Esophagus muscularis mucosa (tissue), 4 donors: ENCODE measurements at regions not wholly inside any gene's neighbourhood (a gene's known extent, or its start where the extent isn't known, plus 50 kb on each side); places are given as distances from the start of the nearest gene placed in this dataset.
"Not testable (repeated sequence)": the region's sequence is repeated elsewhere in the genome, so short reads cannot be mapped to it uniquely, and the experiment has no call there.

ENCODE experiments used
- DNase-seq: peaks from one replicate; pipeline ENCODE4 v3.0.0-alpha.2; 2017; ENCODE audit errors: extremely low spot score
- H3K27ac ChIP-seq, 4 donors: fragments of 200-600 bp; sonication (generic); replicated peaks in 1 of 4; 1 replicate in 3 of 4; 2 replicates in 1 of 4; pipeline ENCODE4 v1.5.1; 2016 to 2019; ENCODE audit warnings: mild to moderate bottlenecking in 1 of 4
- H3K27me3 ChIP-seq, 4 donors: fragments of 200-600 bp; sonication (generic); one replicate each; pipeline versions ENCODE4 v1.5.1 to v1.6.0; 2016 to 2019
- H3K36me3 ChIP-seq, 4 donors: fragments of 200-600 bp; sonication (generic); one replicate each; pipeline ENCODE4 v1.5.1; 2016 to 2019
- H3K4me1 ChIP-seq, 4 donors: fragments of 200-600 bp; sonication (generic); one replicate each; pipeline ENCODE4 v1.5.1; 2016 to 2019
- H3K4me3 ChIP-seq, 4 donors: fragments of 200-600 bp; sonication (generic); 1 replicate in 2 of 4; 2 replicates in 2 of 4; pipeline ENCODE4 v1.5.1; 2016 to 2019; ENCODE audit warnings: mild to moderate bottlenecking in 4 of 4, moderate library complexity in 1 of 4
- H3K9me3 ChIP-seq, 4 donors: fragments of 200-600 bp; sonication (generic); 1 replicate in 3 of 4; 2 replicates in 1 of 4; pipeline ENCODE4 v1.5.1; 2016 to 2019
- EP300 ChIP-seq: sonication (generic); formaldehyde crosslinking; IDR thresholded peaks from one replicate; pipeline ENCODE4 v1.6.1; 2017; ENCODE audit warnings: antibody characterized with exemption
- POLR2A ChIP-seq: fragments of 450-650 bp; IDR thresholded peaks from one replicate; pipeline ENCODE4 v1.6.1; 2017; ENCODE audit warnings: antibody characterized with exemption, moderate library complexity, mild to moderate bottlenecking, low read depth
- POLR2AphosphoS5 ChIP-seq, 2 donors: sonication (generic); formaldehyde crosslinking; IDR thresholded peaks; one replicate each; pipeline ENCODE4 v1.6.1; 2017; ENCODE audit warnings: antibody characterized with exemption in 2 of 2
- WGBS: methylation state at CpG from one replicate; pipeline ENCODE4 v1.1.5; 2018; 5-methylcytosine and 5-hydroxymethylcytosine counted together
- intact Hi-C: fragments of 100-400 bp; cut with DNase I; formaldehyde crosslinking; loops from one replicate; pipeline ENCODE4 v1.15.1; 2023
- TF ChIP-seq, protein P1 (sequence below), 3 experiments: fragments of 200-600 bp in 2 of 3; fragments of 450-650 bp in 1 of 3; sonication (generic) in 2 of 3; IDR thresholded peaks; one replicate each; pipeline ENCODE4 v1.5.1; 2017 to 2019; ENCODE audit warnings: antibody characterized with exemption in 3 of 3, mild to moderate bottlenecking in 2 of 3, moderate library complexity in 1 of 3

DNA sequence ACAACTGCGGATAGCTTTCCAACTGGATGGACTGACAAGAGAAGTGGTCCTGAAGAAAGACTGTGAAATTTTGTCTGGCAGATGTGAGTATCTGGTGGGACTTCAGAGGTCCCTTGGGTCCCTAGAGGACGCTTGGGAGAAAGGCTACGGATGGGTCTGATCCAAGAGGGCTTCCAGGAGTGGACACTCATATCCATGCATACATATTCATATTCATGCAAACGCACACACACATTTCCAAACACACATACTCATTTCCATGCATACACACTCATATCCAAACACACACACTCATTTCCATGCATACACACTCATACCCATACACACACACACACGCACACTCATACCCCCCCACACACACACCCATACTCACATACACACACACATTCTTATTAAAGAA, 200.2 kb upstream of the DDX18 start:
- no peak overlapping the region for H3K4me3 ChIP-seq
- H3K9me3 ChIP-seq = no peaks in the 10 kb centered on the region
- peak; percentile 72 for DNase-seq
- 88% methylated on average over 5 of the region's 5 CpGs for WGBS
- no peaks in the 10 kb centered on the region for H3K36me3 ChIP-seq
- H3K27me3 ChIP-seq = no peaks in the 10 kb centered on the region
- TF ChIP-seq POLR2AphosphoS5 (IDR thresholded peaks at IDR 0.05) (no peak), POLR2A (no peak), EP300 (no peak)
- TF ChIP-seq, protein P1, sequence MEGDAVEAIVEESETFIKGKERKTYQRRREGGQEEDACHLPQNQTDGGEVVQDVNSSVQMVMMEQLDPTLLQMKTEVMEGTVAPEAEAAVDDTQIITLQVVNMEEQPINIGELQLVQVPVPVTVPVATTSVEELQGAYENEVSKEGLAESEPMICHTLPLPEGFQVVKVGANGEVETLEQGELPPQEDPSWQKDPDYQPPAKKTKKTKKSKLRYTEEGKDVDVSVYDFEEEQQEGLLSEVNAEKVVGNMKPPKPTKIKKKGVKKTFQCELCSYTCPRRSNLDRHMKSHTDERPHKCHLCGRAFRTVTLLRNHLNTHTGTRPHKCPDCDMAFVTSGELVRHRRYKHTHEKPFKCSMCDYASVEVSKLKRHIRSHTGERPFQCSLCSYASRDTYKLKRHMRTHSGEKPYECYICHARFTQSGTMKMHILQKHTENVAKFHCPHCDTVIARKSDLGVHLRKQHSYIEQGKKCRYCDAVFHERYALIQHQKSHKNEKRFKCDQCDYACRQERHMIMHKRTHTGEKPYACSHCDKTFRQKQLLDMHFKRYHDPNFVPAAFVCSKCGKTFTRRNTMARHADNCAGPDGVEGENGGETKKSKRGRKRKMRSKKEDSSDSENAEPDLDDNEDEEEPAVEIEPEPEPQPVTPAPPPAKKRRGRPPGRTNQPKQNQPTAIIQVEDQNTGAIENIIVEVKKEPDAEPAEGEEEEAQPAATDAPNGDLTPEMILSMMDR (IDR thresholded peaks at IDR 0.05) = no peak
- intact Hi-C loops = no loop called here
- no peak overlapping the region for H3K27ac ChIP-seq
- no peaks in the 10 kb centered on the region for H3K4me1 ChIP-seq

DNA sequence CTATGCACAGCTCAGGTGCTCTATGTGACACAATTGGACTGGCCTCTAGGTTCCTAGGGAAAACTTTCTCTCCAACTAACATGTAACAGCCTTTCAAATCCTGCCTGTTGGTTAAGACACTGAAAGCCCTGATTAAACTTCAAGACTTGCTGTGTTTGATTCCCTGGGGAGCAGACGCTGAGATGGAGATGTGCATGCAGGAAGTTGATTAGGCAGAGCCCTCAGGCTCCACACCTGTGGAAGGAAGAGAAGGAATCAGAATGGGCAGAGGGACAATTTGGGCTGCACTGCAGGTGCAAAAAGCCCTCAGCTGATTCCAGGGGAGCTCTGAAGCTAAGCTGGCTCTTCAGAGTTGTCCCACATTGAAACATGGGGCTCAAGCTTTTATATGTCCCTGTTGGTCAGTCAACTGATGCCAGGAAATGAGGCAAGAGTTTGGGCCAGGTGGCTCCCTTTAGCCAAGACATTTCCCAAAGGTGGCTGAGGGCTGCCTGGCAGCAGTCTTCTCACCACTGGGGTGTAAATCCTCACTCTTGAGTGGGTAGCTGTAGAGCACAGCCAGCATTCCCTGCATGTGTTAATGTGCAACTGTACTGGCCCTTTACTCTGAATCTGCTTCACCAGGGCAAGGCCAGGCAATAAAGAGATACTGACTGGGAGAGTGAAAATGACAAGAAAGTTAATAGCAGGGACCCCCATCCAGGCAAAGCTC, 199.5 kb upstream of the DDX18 start:
- WGBS = 100% methylated on average over 1 of the region's 1 CpG
- Histone ChIP-seq H3K27me3 (no peaks in the 10 kb centered on the region), H3K27ac (no peak overlapping the region), H3K36me3 (no peaks in the 10 kb centered on the region), H3K4me3 (no peak overlapping the region), H3K4me1 (no peaks in the 10 kb centered on the region), H3K9me3 (no peaks in the 10 kb centered on the region)
- TF ChIP-seq POLR2AphosphoS5 (IDR thresholded peaks at IDR 0.05) (no peak), POLR2A (no peak), EP300 (no peak)
- TF ChIP-seq, protein P1 (IDR thresholded peaks at IDR 0.05) = no peak
- peak; percentile 78 for DNase-seq
- intact Hi-C loops = no loop called here

GRCh38 chr2:117618607-117619006, 195.9 kb upstream of the DDX18 start:
- Histone ChIP-seq H3K4me1 (no peaks in the 10 kb centered on the region), H3K27me3 (no peaks in the 10 kb centered on the region), H3K27ac (no peak overlapping the region), H3K36me3 (no peaks in the 10 kb centered on the region), H3K4me3 (no peak overlapping the region), H3K9me3 (no peaks in the 10 kb centered on the region)
- 87% methylated on average over 2 of the region's 2 CpGs for WGBS
- intact Hi-C loops = no loop called here
- TF ChIP-seq POLR2A = no peak
- TF ChIP-seq POLR2AphosphoS5 (IDR thresholded peaks at IDR 0.05) = no peak
- no peak for TF ChIP-seq EP300
- TF ChIP-seq, protein P1 (IDR thresholded peaks at IDR 0.05) = no peak
- DNase-seq = peak; percentile 34

GRCh38 chr2:117621326-117621725, 193.2 kb upstream of the DDX18 start:
- TF ChIP-seq POLR2AphosphoS5 (IDR thresholded peaks at IDR 0.05) (no peak), EP300 (no peak), POLR2A (no peak)
- TF ChIP-seq, protein P1 (IDR thresholded peaks at IDR 0.05) = no peak
- H3K9me3 ChIP-seq = no peaks in the 10 kb centered on the region
- no peak for DNase-seq
- no peak overlapping the region for H3K27ac ChIP-seq
- no peak overlapping the region for H3K4me3 ChIP-seq
- no peaks in the 10 kb centered on the region for H3K36me3 ChIP-seq
- no peaks in the 10 kb centered on the region for H3K27me3 ChIP-seq
- intact Hi-C loops = no loop called here
- no peaks in the 10 kb centered on the region for H3K4me1 ChIP-seq

DNA sequence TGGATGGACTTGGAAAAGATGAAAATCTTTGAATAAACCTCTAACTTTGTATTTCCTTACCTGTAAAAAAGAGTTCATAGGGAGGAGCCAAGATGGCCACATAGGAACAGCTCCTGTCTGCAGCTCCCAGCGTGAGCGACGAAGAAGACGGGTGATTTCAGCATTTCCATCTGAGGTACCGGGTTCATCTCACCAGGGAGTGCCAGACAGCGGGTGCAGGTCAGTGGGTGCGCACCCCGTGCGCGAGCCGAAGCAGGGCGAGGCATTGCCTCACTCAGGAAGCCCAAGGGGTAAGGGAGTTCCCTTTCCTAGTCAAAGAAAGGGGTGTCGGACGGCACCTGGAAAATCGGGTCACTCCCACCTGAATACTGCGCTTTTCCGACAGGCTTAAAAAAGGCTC, 191.3 kb upstream of the DDX18 start:
- H3K36me3 ChIP-seq, H3K4me1 ChIP-seq, H3K27me3 ChIP-seq, H3K27ac ChIP-seq, intact Hi-C loops, H3K4me3 ChIP-seq, H3K9me3 ChIP-seq: not testable (repeated sequence)
- DNase-seq = peak; percentile 55
- WGBS = 94% methylated on average over 17 of the region's 17 CpGs
